K562 (cell line): ENCODE measurements at regions not wholly inside any gene's neighbourhood (a gene's known extent, or its start where the extent isn't known, plus 50 kb on each side); places are given as distances from the start of the nearest gene placed in this dataset.

ENCODE experiments used
- BHLHE40 ChIP-seq: IDR thresholded peaks from 2 replicates; pipeline ENCODE4 v1.6.1; 2011; ENCODE audit warnings: low read length, improper control_type of control experiment
- MYNN ChIP-seq, 2 experiments: sonication (generic); formaldehyde crosslinking in 1 of 2; IDR thresholded peaks; 2 replicates each; pipeline versions ENCODE4 v1.5.0 to v1.6.1; 2016 to 2020; ENCODE audit warnings: antibody characterized with exemption in 1 of 2, missing genetic modification reagents in 1 of 2
- NEUROD1 ChIP-seq: fragments of 150-350 bp; IDR thresholded peaks from 2 replicates; pipeline ENCODE4 v1.6.1; 2014; ENCODE audit warnings: borderline replicate concordance, low read length, low read depth; ENCODE audit not compliant: partially characterized antibody
- SRSF7 ChIP-seq: fragments of 200-400 bp; formaldehyde crosslinking; optimal IDR thresholded peaks from 2 replicates; pipeline ENCODE3; 2017; ENCODE audit warnings: mild to moderate bottlenecking, low read depth, low read length
- TAF7 ChIP-seq: fragments of 450-650 bp; IDR thresholded peaks from 2 replicates; pipeline ENCODE4 v1.6.1; 2016; ENCODE audit warnings: missing genetic modification characterization, missing compliant biosample characterization
- ZFP30 ChIP-seq: fragments of 250-450 bp; sonication (Bioruptor Pico); IDR thresholded peaks from 2 replicates; pipeline ENCODE4 v1.8.0; 2022; ENCODE audit warnings: moderate library complexity, mild to moderate bottlenecking, inconsistent platforms, borderline replicate concordance
- ZNF165 ChIP-seq: fragments of 250-450 bp; sonication (Bioruptor Pico); IDR thresholded peaks from 2 replicates; pipeline ENCODE4 v1.4.0; 2020; ENCODE audit warnings: borderline replicate concordance
- ZNF507 ChIP-seq: conservative IDR thresholded peaks from 2 replicates; pipeline ENCODE4 v1.6.1; 2017; ENCODE audit warnings: missing genetic modification characterization, missing compliant biosample characterization
- ZNF75A ChIP-seq: fragments of 450-650 bp; formaldehyde crosslinking; IDR thresholded peaks from 2 replicates; pipeline ENCODE4 v1.4.0; 2020; ENCODE audit warnings: mild to moderate bottlenecking
- ZNF766 ChIP-seq: fragments of 200-800 bp; sonication (Bioruptor generic); conservative IDR thresholded peaks from 2 replicates; pipeline ENCODE4 v1.6.1; 2016; ENCODE audit warnings: missing genetic modification characterization, missing compliant biosample characterization
- TF ChIP-seq, protein P1 (sequence below): fragments of 250-450 bp; sonication (Bioruptor Pico); IDR thresholded peaks from 2 replicates; pipeline ENCODE4 v1.4.0; 2020; ENCODE audit warnings: mild to moderate bottlenecking
- TF ChIP-seq, protein P2 (sequence below), 2 experiments: fragments of 450-650 bp in 1 of 2; sonication (generic) in 1 of 2; formaldehyde crosslinking in 1 of 2; IDR thresholded peaks in 1 of 2; conservative IDR thresholded peaks in 1 of 2; 2 replicates each; pipeline versions ENCODE4 v1.6.1 to v1.8.1; 2016 to 2023; ENCODE audit warnings: mild to moderate bottlenecking in 2 of 2, moderate library complexity in 2 of 2, inconsistent platforms in 1 of 2, missing genetic modification reagents in 1 of 2
- TF ChIP-seq, protein P3 (sequence below), 2 experiments: fragments of 250-450 bp in 1 of 2; fragments of 450-650 bp in 1 of 2; sonication (Bioruptor Pico) in 1 of 2; IDR thresholded peaks; 2 replicates each; pipeline versions ENCODE4 v1.6.1 to v1.8.0; 2016 to 2021; ENCODE audit warnings: mild to moderate bottlenecking in 2 of 2, moderate library complexity in 2 of 2, missing compliant biosample characterization in 1 of 2, missing genetic modification characterization in 1 of 2
- TF ChIP-seq, protein P4 (sequence below): fragments of 250-450 bp; sonication (Bioruptor Pico); IDR thresholded peaks from 2 replicates; pipeline ENCODE4 v1.8.0; 2022; ENCODE audit warnings: inconsistent platforms, mild to moderate bottlenecking, moderate library complexity, borderline replicate concordance
- TF ChIP-seq, protein P5 (sequence below), 3 experiments: fragments of 200-800 bp in 1 of 3; fragments of 250-450 bp in 1 of 3; fragments of 450-650 bp in 1 of 3; sonication (Bioruptor Pico) in 1 of 3; sonication (Bioruptor generic) in 1 of 3; formaldehyde crosslinking in 1 of 3; IDR thresholded peaks; 2 replicates each; pipeline versions ENCODE4 v1.6.1 to v1.8.0; 2016 to 2022; ENCODE audit warnings: mild to moderate bottlenecking in 2 of 3, missing genetic modification characterization in 2 of 3, missing compliant biosample characterization in 1 of 3, moderate library complexity in 1 of 3

DNA sequence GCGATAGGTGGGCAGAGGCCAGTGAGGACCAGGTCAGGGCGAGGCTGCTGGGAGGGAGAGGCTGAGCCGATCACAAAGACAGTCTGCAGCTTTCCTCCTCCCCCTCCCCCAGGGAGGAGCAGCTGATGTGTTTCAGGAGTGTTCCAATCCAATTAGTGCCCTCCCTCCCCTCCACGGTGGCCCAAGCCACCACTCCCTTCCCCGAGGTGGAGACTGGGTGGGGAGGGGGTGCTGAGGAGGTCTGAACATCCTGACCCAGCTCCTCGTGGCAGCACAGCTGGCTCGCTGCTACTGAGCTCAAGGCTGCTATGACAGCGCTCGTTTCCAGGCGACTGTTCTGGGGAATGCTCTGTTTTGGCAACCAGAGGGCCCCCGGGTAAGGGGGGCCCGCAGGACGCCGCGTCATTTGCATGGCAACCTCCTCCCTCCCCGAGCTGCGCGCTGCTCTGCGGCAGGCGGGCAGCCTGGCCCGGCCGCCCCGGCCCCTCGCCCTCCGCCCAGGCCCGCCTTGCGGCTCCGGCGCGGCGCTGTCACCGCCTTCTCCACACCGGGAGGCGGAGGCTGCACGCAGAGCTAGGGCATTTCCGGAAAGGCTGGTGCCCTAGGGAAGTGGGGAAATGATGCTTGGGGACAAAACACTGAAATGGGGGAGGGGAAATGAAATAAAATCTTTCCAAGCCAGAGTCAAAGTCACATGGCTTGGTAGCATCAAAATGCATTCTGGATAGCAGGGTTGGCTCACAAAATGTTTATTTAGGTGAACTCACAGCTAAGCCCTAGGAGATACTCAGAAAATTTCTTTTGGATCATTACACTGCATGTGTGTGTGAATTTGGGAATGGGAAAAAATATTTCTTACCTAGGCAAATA lies 67.4 kb upstream of the PIM1 start (continued):
- TF ChIP-seq ZNF165 = no peak
- TF ChIP-seq, protein P1, sequence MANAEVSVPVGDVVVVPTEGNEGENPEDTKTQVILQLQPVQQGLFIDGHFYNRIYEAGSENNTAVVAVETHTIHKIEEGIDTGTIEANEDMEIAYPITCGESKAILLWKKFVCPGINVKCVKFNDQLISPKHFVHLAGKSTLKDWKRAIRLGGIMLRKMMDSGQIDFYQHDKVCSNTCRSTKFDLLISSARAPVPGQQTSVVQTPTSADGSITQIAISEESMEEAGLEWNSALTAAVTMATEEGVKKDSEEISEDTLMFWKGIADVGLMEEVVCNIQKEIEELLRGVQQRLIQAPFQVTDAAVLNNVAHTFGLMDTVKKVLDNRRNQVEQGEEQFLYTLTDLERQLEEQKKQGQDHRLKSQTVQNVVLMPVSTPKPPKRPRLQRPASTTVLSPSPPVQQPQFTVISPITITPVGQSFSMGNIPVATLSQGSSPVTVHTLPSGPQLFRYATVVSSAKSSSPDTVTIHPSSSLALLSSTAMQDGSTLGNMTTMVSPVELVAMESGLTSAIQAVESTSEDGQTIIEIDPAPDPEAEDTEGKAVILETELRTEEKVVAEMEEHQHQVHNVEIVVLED (CRISPR knock-in tag) = peak; percentile 22; the same call in 1 of the 2 replicates
- TF ChIP-seq, protein P2, sequence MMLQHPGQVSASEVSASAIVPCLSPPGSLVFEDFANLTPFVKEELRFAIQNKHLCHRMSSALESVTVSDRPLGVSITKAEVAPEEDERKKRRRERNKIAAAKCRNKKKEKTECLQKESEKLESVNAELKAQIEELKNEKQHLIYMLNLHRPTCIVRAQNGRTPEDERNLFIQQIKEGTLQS (IDR thresholded peaks at IDR 0.05) = no peak
- TF ChIP-seq, protein P2 (CRISPR knock-in tag; conservative IDR thresholded peaks at IDR 0.05) = no peak
- no peak for TF ChIP-seq ZNF766
- TF ChIP-seq MYNN (IDR thresholded peaks at IDR 0.05) = peak; percentile 95
- TF ChIP-seq MYNN (CRISPR knock-in tag; IDR thresholded peaks at IDR 0.05) = 0 out of 2 replicates have a peak, but pooled peaks have one; percentile 28
- no peak for TF ChIP-seq TAF7 (tag)
- no peak for TF ChIP-seq ZNF507
- TF ChIP-seq BHLHE40 = peak; percentile 15; the same call in 1 of the 2 replicates
- TF ChIP-seq, protein P3, sequence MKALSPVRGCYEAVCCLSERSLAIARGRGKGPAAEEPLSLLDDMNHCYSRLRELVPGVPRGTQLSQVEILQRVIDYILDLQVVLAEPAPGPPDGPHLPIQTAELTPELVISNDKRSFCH (CRISPR knock-in tag; IDR thresholded peaks at IDR 0.05) = no peak
- TF ChIP-seq, protein P3 (tag; IDR thresholded peaks at IDR 0.05) = peak; percentile 85
- TF ChIP-seq, protein P4, sequence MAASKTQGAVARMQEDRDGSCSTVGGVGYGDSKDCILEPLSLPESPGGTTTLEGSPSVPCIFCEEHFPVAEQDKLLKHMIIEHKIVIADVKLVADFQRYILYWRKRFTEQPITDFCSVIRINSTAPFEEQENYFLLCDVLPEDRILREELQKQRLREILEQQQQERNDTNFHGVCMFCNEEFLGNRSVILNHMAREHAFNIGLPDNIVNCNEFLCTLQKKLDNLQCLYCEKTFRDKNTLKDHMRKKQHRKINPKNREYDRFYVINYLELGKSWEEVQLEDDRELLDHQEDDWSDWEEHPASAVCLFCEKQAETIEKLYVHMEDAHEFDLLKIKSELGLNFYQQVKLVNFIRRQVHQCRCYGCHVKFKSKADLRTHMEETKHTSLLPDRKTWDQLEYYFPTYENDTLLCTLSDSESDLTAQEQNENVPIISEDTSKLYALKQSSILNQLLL (CRISPR knock-in tag) = no peak
- TF ChIP-seq, protein P5, sequence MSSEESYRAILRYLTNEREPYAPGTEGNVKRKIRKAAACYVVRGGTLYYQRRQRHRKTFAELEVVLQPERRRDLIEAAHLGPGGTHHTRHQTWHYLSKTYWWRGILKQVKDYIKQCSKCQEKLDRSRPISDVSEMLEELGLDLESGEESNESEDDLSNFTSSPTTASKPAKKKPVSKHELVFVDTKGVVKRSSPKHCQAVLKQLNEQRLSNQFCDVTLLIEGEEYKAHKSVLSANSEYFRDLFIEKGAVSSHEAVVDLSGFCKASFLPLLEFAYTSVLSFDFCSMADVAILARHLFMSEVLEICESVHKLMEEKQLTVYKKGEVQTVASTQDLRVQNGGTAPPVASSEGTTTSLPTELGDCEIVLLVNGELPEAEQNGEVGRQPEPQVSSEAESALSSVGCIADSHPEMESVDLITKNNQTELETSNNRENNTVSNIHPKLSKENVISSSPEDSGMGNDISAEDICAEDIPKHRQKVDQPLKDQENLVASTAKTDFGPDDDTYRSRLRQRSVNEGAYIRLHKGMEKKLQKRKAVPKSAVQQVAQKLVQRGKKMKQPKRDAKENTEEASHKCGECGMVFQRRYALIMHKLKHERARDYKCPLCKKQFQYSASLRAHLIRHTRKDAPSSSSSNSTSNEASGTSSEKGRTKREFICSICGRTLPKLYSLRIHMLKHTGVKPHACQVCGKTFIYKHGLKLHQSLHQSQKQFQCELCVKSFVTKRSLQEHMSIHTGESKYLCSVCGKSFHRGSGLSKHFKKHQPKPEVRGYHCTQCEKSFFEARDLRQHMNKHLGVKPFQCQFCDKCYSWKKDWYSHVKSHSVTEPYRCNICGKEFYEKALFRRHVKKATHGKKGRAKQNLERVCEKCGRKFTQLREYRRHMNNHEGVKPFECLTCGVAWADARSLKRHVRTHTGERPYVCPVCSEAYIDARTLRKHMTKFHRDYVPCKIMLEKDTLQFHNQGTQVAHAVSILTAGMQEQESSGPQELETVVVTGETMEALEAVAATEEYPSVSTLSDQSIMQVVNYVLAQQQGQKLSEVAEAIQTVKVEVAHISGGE (CRISPR knock-in tag; IDR thresholded peaks at IDR 0.05) = no peak; a peak in 1 of 6 replicates
- no peak for TF ChIP-seq SRSF7
- TF ChIP-seq ZNF75A (CRISPR knock-in tag) = no peak
- TF ChIP-seq NEUROD1 = peak; percentile 87
- no peak for TF ChIP-seq ZFP30 (CRISPR knock-in tag)
